HT1080 (cell line): ENCODE measurements at regions not wholly inside any gene's neighbourhood (a gene's known extent, or its start where the extent isn't known, plus 50 kb on each side); places are given as distances from the start of the nearest gene placed in this dataset.
"Not testable (repeated sequence)": the region's sequence is repeated elsewhere in the genome, so short reads cannot be mapped to it uniquely, and the experiment has no call there.

ENCODE experiments used
- DNase-seq: peaks from one replicate; pipeline ENCODE4 v3.0.0-alpha.2; 2015; ENCODE audit warnings: low read depth

- not testable (repeated sequence) for DNase-seq
These were observed 53.4 kb upstream of the MED14 start for GRCh38 chrX:40788698-40789097.

DNA sequence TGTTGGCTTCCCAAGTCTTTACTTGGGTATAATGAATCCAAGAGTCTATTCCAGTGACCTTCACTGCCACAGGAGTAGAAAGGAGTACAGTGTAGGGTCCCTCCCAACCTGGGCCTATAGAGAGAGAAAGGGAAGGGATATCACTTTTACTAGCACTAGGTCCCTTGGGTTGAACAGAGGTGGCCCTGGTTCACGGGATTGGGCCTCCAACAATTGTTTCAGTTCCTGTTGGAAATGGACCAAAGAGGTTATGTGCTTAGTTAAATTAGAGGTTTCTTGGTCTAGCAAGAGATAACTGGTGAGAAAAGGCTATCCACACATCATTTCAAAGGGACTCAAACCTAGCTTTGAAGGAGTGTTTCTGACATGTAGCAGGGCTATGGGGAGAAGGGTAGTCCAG lies 57.1 kb upstream of the MED14 start:
- DNase-seq, result no peak

DNA sequence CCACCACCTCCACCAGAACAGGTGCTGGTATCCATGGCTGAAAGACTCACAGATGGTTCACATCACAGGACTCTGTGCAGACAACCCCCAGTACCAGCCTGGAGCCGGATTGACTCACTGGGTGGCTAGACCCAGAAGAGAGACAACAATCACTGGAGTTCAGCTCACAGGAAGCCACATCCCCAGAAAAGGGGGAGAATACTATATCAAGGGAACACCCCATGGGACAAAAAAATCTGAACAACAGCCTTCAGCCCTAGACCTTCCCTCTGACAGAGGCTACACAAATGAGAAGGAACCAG lies 59.4 kb upstream of the MED14 start:
- peak; percentile 50 for DNase-seq

DNA sequence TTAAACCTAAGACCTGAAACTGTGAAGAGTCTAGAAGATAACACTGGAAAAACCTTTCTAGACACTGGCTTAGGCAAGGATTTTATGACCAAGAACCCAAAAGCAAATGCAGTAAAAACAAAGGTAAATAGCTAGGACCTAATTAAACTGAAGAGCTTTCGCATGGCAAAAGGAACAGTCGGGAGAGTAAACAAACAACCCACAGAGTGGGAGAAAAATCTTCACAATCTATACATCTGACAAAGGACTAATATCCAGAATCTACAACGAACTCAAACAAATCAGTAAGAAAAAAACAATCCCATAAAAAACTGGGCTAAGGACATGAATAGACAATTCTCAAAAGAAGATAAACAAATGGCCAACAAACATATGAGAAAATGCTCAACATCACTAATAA lies 64.4 kb upstream of the MED14 start:
- DNase-seq, result not testable (repeated sequence)

DNA sequence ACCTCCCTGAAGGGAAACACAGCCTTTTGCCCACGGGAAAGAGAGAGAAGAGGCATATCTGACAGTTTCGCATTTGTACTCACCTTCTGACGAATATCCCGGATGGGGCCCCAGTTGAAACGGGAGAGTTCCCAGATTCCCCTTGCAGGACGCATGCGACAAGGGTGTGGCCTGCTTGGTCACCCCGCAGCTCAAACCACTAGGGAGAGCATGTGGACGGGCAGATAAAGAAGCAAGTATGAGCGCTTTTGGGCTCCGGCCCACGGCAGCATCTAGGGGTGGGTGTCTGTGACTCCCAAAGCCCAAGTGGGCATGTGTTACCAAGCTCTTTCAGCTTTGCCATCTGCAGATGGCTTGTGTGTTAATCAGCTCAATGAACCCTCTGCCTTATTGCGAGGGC lies 70.1 kb upstream of the MED14 start:
- DNase-seq, result no peak

GRCh38 chrX:40806513-40807220 lies 71.3 kb upstream of the MED14 start:
- peak; percentile 41 for DNase-seq

DNA sequence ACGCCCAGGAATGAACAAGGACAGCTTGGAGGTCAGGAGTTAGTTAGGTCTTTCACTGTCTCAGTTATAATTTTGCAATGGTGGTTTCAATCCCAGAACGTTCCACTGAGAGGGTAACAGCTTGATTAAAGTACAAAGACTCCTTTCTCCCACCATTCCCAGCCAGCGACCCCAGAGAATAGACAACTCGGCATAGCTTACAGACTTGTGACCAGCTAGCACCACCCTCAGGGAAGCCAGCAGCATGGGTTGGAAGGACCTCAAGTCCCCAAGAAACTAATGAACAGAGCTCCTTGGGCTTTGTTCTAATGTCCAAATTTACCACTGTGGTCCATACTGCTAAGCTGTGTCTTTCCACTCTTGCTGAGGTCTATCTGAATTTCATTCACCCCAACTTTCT lies 72.0 kb upstream of the MED14 start:
- no peak for DNase-seq

- DNase-seq, result no peak
These were observed 72.9 kb upstream of the MED14 start for GRCh38 chrX:40808203-40808602.

DNA sequence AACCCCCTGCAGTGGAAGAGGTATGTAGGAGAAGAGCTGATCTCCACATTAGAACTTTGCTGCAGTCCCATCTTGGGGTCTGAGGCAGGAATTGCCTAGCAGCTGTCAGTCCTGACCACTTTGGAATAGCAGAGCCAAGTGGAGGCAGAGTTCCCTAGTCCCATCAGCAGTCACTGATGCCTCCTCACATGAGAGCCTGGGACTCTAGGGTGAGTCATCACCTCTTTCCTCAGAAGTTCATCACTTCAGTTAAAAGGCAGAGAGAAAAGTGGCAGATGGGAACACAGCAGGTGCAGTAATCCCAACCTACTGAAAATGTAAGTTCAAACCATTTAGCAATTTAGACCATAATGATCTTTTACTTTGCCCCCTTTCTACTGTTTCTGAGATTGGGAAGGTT lies 73.9 kb upstream of the MED14 start:
- peak; percentile 36 for DNase-seq

- not testable (repeated sequence) for DNase-seq
These were observed 79.7 kb upstream of the MED14 start for GRCh38 chrX:40815045-40815444.

DNA sequence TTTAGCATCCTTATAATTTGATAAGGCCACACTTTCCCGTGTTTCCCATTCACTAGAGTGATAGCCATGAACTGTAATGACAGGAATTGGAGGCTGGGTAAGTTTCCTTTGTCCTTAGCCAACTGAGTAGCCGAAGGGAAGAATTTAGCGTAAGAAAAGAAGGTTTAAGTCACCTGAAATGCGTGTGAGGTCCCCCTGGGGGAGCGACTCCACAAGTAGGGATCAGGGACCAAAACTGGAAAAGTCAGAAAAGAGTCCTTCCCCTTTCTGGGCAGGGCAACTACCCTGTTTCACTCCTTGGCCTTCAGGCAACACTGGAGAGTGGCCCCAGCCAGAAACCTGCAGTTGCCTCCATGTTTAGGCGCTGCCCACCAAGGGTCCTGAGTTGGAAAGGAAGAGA lies 81.6 kb upstream of the MED14 start:
- DNase-seq, result no peak

DNA sequence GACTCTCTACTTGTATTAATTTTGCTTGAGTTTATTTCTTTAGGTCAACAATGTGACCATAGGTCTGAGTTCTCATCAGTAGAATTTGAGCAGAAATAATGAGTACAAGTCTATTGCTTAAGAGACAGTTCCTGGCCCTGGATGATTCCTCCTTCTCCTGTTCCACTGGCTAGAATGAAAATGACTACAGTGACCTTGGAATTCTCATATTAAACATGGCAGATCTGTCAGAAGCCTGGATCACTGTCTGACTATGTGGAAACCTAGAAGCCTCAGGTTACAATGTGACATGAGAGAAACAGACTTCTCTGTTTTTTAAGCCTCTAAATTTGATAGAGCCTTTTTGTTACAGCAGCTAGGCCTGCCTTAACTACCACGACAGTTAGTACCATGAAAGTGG lies 82.9 kb upstream of the MED14 start:
- no peak for DNase-seq

- no peak for DNase-seq
These were observed 86.4 kb upstream of the MED14 start for GRCh38 chrX:40821780-40822179.

DNA sequence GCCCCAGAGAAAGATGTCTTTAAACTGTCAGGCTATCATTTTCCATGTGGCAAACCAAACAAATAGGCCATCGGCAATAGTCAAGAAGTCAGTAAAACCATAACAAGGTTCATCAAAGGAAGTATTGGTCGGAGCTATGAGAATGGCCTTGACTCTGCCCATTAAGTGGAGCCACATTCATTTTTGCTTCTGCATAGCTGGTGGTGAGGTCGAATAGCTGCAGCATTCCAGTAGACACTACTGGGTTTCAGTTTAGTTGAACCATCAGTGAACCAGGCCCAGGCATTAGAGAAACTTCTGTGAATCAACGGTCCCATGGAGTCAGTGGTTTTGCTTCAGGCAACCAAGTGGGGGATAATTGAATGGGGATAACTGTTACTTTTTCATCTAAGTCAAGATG lies 92.0 kb upstream of the MED14 start:
- no peak for DNase-seq

GRCh38 chrX:40831750-40832149 lies 96.4 kb upstream of the MED14 start:
- DNase-seq, result no peak

- no peak for DNase-seq
These were observed 97.4 kb upstream of the MED14 start for GRCh38 chrX:40832723-40833122.

DNA sequence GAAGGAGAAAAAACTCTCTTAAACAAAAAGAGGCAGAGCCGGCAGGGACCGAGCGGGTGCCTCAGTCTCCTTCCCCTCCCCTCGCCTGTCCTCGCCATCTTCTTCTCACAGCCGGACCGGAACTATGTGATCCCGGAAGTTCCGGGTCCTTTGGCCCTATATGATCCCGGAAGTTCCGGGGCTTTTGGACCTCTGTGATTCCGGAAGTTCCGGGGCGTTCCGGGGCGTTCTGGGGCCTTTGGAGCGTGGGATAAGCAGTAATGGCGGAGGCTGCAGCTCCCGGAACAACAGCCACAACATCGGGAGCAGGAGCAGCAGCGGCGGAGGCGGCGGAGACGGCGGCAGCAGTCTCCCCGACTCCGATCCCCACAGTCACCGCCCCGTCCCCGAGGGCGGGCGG lies 98.9 kb upstream of the MED14 start:
- DNase-seq, result no peak

DNA sequence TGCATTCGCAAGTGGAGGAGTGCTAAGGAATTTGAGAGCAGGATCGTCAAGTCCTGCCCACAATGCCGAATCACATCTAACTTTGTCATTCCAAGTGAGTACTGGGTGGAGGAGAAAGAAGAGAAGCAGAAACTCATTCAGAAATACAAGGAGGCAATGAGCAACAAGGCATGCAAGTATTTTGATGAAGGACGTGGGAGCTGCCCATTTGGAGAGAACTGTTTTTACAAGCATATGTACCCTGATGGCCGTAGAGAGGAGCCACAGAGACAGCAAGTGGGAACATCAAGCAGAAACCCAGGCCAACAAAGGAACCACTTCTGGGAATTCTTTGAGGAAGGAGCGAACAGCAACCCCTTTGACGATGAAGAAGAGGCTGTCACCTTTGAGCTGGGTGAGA lies 100.2 kb upstream of the MED14 start:
- DNase-seq, result no peak

DNA sequence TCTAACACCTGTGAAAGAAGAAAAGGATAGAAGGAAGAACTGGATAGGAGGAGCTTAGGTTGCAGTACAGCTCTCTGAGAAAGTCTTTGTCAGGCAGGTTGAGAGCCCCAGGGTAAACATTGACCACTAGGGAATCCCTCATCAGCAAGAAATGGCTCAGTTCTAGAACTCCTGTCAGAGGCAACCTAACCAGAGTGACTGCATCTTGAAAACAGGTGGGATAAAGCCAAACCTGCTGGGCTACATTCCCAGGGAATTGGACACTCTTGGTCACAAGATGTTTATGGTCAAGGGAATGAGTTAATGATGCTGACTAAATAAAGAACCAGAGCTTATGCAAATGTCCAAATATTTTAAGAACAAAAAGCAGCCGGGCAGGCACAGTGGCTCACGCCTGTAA lies 108.3 kb upstream of the MED14 start:
- DNase-seq, result no peak

- DNase-seq, result no peak
These were observed 109.1 kb upstream of the MED14 start for GRCh38 chrX:40844471-40844870.

- peak; percentile 75 for DNase-seq
These were observed 110.1 kb upstream of the MED14 start for GRCh38 chrX:40845331-40845911.

DNA sequence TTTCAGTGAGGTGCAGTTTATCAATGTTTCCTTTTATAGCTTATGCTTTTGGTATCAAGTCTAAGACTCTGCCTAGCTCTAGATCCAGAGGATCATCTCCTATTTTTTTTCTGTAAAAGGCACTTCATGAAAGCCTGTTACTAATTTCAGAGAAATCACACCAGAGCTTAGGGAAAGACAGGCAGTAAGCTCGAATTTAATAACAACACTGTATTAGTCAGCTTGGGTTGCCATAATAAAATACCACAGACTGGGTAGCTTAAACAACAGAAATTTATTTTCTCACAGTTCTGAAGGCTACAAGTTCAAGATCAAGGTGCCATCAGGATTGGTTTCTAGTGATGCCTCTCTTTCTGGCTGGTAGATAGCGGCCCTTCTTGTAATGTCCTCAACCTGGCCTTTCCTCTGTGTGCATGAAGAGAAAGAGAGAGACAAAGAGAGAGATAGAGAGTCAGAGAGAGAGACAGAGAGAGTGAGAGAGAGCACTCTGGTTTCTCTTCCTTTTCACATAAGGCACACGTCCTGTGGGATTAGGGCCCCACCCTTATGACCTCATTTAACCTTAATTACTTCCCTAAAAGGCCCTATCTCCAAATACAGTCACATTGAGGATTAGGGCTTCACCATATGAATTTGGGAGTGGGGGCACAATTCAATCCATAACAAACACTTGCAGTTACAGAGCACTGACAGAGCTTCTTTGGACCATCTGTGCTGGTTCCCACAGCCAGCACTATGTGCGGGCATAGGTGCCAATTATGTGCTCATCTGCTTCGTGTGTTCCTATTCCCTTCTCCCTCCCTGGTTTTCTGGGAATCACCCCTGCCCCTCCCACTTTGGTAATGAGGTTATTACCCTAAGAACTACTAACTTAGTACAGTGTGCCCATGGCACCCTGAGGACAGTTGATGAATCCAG lies 114.8 kb upstream of the MED14 start:
- peak; percentile 1 for DNase-seq

DNA sequence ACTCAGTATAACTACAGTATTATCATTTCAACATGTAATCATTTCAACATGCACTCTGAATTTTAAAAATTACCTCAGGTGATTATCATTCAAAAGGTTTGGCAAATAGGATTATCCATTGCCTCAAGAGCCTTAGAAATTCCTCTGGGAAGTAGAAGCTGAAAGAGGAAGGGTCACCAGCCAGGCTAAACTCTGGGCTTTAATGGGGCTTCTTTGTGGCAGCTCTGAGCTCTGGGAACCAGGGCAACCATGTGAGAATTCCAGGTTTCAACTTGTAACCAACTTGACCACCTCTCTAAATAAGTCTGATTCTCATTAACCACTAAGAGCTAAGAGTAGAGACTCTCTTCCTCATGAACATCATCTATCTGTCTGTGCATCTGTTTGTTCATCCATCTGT lies 117.2 kb upstream of the MED14 start:
- DNase-seq, result no peak
